Colon (tissue), 2 donors: ENCODE measurements at regions not wholly inside any gene's neighbourhood (a gene's known extent, or its start where the extent isn't known, plus 50 kb on each side); places are given as distances from the start of the nearest gene placed in this dataset.

ENCODE experiments used
- FAIRE-seq: peaks from 2 replicates; lab custom pipeline; 2012; peaks lifted over from hg19 to GRCh38; lab: Jason Lieb, UNC
- donor health status: control.
- donor health status: control.

DNA sequence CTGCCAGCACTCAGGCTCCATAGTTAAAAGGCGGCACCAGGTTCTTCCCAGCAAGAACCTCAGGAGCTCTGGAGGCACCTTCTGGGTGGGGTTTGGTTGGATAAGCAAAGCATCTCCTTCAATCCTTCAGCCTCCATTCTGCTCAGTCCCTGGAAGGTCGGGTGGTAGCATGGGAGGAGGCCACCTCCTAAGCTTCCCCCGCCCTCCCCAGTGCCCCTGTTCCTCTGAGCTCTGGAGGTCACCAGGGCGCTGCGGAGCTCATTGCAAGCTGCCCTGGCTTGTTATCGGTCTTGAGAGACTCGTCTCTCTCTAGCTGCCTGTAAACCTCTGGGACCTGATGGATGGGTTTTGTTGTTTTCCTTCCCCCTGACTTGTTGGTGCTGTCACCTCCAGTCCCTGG lies 124.8 kb downstream of the RPLP1 start:
- FAIRE-seq, result no peak

DNA sequence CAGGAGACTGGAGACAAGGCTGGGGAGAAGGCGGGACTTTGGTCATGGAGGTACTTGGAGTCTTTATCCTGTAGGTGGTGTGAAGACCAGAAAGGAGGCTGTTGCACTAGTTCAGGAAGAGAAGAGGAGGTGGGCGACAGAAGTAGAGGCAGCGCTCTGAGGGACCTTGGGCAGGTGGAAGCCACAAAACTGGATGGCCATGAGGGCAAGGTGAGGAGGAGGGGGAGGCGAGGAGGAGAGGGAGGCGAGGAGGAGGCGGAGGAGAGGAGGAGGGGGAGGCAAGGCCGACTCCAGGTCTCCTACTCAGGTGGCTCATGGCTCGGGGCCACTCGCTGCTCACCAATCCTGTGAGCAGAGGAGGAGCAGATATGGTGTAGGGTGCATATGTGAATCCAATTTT lies 125.6 kb downstream of the RPLP1 start:
- FAIRE-seq, result no peak

DNA sequence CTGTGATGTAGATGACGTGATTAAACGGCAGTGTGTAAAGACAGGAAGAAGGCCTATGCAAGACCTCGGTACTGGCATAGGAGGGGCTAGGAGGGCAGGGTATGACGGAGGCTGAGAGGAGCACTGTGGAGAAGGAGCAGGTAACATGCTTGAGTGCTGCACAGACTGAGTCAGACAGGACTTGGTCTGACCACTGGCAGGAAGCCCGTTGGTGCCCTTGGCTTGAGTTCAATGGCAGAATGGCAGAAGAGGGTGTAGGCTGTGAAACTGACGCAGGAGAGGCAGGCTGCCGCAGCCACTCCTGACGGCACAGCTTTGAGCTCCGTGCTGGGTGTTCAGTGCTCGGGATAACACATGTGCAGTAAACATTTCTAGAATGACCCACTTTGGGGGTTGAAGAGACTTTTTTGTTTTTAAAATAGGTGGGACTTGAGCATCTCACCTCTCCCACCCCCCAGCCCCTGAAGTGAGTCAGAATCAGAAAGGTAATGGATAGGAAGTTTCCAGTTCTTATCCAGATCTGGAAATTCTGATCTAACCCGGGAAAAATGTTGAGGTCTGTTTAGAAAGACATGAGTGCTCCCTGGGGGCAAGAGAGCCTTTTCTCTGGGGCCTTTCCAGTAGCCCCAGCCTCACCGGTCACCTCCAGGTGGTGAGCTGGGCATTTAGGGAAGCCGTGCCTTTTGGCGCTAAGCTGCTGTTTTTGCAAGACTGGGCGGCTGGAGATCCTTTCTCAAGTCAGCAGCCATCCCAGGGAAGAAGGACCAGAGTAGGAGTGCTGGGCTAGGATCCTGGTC lies 126.4 kb downstream of the RPLP1 start:
- FAIRE-seq, result no peak

DNA sequence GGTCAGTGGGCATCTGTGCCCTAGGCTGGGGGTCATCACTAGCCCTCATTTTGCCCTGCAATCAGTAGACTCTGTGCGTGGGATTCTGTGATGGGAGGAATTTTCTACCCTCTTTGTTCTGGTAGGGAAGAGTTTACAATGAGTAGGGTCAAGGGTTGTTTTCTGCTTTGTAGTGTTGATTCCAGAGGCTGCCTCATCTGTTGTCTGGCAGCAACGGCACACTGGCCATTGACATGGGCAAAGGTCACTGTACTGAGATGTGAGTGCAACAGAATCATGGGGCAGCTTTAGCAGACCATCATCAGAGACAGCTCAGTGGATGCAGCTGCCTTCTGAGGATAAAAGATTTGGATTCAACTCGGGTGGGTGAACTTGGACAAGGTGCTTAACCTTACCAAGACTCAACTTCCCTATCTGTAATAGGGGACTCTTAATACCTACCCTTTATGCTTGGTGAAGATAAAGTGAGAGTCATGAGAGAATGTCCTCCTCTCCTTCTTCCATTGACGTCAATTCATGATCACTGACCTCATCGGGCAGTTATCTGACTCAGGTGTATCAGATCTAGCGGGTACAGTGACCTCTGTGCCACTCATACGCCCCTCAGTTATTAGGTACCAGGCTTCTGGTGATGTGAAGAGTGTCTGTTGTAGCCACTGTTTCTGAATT lies 127.5 kb downstream of the RPLP1 start:
- FAIRE-seq, result no peak

DNA sequence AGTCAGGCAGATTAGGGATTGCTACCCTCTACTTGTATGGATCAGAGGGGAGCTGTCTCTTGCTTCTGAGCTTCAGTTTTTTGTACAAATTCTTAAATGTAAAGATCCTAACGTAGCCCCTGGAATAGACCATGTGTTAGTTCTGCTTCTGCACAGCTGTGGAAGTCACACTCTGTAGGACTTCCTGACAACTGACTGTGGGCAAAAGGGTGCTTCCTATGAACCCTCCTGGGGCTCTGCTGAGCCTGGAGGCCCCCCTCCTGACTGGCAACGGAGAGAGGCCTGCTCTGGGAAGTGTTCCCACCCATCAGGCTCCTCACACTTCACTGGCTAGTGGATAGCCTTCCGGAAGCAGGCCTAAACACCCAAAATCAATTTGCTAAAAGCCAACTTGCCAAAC lies 131.0 kb downstream of the RPLP1 start:
- FAIRE-seq, result no peak

DNA sequence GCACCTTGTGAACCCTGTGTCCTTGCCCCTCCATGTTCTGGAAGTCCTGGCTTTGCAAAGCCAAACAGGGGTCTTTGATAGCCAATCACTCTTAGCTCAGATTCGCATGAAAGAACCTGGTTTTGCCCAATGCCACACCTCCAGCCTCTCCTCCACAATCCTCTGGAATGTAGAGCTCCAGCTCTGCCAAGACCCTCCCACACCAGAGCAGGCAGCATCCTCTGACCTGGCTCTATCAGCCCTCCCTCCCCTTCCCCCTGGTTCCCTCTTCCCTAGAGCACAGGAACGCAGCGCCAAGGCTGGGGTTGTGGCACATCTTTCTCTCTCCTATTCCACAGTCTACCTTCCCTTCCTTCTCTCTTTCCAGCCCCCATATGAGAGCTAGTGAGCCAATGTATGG lies 133.3 kb downstream of the RPLP1 start:
- FAIRE-seq, result no peak

DNA sequence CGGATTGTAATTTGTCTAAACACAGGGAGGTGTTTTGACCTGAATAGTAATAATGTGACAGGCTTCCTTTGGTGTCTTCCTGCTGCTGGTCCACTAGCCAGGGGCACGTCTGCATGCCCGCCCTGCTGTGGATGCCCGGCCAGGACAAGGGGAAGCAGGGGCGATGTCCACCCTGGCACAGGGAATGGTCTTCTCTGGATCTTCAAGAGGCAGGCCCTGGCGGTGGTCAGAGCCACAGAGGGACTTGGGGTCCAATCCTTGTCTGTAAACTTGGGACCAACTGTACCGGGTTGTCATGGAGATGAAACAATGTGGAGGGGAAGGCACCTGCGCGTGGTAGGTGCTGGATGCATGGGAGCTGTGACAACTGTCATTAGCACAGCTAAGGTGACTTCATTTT lies 134.1 kb downstream of the RPLP1 start:
- FAIRE-seq, result no peak

DNA sequence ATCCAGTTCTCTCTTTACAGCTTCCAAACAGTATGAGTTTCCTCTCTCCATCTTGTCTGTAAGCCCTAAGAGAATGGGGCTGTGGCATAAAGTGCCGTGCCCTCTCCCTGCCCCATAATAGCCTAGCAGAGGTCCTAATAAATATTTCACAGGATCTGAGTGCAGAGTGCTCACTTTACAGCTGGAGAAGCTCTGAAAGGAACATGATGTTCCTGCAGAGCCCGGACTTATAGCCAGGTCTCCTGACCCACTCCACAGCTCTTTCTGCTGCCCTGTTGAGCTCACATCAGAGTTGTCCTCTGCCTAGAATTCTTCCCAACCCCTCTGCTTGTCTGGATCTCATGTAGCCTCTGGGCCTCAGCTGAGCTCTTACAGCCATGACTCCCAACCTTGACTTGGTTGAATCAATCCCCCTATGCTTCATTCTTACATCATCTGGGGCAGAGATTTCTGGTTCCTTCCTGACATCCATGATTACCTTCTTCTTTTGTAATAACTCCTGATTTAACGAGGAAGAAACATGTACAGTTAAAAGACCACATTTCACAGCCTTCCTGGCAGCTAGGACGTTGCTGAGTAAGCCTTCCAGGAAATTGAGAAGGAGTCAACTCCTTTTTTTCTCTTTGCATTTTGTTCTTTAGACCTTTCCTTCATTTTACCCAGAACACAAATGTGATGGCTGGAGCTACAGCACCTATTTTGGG lies 135.3 kb downstream of the RPLP1 start:
- no peak for FAIRE-seq

DNA sequence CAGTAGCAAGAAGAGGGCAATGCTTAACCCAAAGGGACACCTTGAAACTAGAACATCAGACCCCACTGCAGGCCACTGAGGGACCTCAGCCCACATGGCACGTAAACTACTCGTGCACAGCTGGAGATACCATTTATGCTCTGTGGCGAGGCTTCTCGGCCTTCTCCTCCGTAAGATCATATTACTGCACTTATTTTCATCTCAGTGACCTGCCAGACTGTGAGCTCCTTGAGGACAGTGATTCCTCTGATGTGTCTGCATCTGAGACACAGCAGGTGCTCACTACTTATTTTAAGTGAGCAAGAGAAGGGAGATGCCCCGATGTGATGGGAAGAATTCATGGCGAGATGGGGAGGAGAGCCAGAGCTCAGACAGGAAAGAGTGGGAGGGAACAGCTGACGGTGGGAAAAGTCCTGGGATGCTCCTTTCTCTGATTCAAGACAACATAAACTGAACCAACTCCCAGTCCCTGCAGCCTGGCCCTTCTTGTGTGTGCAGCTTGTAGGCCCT lies 137.6 kb downstream of the RPLP1 start:
- FAIRE-seq, result no peak

DNA sequence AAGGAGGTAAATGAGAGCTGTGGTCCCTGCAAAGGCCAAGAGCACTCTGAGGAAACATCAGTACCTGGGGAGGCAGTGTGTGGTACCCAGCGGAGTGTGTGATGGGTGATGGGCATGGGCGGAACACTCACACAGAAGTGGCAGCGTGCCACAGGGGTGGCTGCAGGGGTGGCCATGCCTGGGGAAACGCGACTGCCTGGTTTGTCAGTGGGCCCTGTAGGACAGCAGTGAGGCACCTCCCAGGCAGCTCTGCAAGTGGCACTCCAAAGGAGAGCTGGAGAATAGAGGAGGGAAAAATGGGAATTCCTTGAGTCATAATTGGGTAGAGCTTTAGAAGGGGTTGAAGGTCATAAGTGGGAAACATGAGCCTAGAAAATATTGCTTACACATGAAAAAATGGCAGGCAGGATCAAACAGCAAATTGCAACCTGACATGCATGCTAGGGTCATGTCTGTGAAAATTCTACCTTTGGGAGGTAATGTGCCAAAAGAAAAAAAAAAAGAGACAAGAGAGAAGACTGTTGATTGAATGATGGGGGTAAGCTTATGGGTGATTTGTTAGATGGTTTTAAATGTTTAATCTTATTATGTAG lies 138.4 kb downstream of the RPLP1 start:
- no peak for FAIRE-seq

DNA sequence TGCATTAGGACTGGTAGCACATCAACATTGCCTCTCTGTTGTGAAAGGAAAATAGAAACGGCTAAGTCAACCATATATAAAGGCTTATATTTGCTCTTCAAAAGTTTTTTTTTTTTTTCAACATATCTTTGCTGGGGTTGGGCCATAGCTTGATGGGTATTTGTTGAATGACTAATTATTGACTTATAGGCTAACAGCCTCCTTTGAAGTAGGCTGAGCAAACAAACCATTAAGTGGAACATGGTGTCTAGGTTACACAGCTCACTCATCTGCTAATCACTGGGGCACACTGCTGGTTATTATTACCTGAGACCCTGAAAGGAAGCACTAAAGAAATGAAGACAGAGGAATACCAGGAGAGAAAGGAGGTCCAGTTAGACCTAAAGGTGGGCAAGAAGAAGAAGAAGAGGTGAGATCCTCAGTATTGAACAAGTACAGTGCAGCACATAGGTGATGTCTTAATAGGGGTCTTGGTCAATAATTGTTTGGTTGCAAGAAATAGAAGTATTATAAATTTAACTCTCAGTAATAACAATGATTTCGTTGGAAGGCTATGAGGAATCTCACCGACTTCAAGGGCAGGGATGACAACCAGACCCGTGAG lies 139.4 kb downstream of the RPLP1 start:
- FAIRE-seq, result no peak

DNA sequence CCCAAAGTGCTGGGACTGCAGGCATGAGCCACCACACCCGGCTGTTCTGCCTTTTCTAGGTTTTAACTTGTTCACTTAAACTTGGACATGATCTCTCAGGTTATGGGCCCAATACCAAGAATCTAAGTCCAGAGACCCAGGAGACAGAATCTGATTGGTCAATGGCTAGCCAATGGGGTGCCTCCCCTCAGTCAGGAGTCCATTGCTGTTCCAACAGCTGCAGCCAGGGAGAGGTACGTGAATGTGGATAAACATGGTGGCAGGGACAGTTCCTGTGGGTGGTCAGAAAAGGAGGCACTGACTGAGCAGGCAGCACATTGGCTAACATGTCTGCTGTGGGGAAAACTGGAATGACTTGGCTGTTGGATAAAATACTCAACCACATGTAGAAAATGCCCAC lies 140.3 kb downstream of the RPLP1 start:
- no peak for FAIRE-seq

DNA sequence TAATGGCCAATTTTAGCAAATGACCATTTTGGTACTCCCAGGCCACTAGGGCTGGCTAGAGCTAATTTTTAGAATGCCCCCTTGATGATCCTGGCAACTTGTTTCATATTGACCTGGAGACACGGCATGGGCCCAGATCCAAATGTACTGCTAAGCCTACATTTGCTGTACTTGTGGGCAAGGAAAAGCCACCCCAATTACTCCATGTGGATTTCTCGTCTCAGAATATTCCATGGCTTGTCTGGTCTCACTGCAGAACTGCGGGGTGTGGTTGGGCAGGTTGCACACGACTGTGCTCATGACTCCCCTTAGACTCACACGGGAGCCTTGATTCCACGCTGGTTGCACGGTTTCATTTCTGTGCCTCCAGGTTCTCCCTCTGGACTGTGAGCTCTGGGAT lies 140.9 kb downstream of the RPLP1 start:
- FAIRE-seq, result no peak

DNA sequence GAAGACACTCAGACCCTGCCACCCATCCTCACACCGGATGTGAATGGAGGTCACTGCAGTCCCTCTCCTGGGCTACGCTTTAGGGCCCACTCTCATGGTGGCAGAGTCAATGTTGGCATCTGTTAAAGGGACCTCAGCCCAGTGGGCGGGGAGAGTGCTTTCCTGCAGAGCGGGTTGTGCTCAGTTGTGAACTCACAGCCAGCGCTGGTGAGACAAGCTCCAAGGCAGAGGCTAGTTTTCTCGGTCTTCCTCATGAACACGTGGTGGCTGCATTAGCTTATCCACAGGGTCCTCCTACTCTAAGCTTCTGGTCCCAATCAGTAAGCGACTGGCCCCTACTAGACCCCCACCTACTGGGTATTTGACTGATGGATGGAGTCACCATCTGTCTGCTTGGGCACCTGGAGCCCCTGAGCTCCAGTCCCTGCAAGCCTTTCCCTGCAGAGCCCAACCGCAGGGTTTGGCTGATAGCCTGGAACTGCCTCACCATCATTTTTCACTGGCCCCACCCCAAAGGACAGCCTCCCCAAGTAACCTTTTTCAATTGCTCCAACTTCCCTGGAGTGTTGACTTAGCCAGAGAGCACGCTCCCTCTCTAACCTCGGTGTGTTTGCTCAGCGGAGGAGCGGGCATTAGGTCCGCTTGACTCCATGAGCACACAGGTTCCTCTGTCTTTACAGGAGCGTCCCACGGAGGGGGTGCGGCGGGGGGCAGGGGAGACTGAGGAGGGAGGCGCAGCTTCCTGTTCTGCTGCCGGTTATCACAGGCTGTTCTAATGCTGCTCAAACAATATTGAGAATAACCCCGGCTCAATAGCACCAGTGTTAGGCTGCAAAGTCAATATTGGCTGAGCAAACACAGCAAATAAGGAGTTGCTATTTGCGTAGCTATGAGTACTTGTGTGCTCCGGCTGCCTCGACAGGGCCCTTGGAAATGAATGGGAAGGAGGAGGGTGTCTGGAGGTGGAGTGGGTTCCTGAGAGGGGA lies 141.7 kb downstream of the RPLP1 start:
- FAIRE-seq, result no peak

DNA sequence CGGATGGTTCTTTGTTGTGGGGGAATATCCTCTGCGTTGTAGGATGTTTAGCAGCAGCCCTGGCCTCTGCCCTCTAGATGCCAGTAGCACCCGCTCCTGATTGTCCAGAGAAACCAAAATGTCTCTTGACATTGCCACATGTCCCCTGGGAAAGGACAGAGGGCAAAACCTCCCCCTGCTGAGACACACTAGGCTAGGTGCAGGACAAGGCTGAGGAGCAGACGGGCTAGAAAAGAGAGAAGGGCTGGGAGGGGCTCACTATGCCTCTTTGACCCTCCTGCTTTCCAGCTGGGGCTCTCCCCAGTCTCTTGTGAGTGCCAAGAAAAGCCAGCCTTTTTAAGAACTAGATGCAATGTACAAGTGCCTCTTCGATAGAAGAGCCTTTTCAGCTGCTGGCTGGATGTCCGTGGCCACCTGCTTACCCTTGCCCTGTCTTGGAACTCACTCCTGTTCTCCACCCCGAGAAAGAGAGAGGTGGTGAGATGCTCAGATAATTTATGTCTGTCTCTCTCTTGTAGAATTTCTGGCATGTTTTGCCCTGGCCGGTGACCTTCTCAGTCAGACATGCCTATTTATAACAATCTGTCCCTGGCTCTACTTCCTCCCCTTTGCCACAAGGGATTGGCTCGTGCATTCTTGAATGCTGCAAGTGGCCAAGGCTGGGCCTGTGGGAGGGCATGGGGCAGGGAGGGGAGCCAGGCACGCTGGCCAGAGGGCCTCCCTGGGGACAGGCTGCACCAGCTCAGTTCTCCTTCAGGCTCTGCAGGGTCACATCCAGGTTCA lies 142.6 kb downstream of the RPLP1 start:
- no peak for FAIRE-seq

DNA sequence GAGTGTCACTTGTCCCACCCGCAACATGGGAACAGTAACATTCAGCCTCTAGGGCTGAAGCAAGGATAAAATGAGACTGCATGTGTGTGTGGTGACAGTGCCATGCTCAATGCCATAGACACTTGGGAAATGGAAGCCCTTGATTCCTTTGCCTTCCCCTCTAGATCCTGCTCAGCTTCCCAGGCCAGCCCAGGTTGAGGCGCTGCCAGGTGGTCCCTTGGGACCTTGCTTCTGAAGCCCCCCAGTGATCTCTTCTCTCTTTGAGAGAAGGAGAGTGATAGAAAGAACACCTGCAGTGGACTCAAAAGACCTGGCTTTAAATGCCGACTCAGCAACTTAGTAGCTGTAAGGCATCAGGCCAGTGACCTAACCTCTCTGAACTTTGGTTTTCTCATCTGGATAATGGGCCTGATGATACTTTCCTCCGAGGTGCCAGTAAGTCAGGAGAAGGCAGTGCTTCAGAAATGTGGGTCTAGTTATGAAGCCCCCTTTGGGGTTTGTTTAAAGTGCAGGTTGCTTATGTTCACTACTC lies 144.5 kb downstream of the RPLP1 start:
- FAIRE-seq, result no peak

DNA sequence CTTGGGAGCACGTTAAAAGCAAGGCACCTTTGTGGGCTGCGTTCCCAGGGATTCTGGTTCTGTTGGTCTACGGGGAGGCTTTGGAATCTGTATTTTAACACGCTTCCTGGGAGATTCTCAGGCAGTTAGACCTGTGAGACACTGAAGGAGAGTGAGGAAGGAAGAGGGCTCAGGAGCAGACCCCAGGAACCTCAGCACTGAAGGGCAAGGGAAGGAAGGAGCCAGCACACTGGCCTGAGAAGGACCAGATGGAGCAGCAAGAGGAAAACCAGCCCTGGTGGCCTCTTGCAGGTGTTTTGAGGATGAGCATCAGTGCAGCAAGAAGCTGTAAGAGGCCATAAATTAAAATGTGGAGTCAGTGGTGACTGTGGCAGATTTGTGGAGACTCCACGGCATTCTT lies 146.7 kb downstream of the RPLP1 start:
- no peak for FAIRE-seq

DNA sequence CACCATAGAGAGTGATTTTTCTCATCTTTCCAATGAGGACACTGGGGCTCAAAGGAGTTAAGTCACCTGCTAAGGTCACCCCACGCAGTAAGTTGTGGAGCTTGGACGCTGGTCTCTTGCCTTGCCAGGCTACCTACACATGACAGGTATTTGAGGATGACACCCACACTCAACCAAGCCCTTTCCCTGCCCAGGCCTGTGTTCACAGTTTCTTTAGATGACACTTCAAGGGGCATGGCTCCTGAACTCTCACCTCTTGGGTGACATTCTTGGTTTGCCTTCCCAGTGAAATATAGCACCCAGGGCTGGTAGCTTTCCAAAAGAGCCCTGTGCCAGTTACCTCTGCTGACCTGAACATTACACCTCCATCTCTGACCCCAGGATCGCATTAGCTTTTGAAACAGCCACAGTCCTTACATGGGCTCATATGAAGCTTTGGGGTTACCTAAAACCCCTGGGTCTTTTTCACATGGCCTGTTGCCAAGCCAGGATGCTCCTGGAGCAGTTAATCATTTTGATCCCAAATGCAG lies 148.0 kb downstream of the RPLP1 start:
- FAIRE-seq, result no peak

DNA sequence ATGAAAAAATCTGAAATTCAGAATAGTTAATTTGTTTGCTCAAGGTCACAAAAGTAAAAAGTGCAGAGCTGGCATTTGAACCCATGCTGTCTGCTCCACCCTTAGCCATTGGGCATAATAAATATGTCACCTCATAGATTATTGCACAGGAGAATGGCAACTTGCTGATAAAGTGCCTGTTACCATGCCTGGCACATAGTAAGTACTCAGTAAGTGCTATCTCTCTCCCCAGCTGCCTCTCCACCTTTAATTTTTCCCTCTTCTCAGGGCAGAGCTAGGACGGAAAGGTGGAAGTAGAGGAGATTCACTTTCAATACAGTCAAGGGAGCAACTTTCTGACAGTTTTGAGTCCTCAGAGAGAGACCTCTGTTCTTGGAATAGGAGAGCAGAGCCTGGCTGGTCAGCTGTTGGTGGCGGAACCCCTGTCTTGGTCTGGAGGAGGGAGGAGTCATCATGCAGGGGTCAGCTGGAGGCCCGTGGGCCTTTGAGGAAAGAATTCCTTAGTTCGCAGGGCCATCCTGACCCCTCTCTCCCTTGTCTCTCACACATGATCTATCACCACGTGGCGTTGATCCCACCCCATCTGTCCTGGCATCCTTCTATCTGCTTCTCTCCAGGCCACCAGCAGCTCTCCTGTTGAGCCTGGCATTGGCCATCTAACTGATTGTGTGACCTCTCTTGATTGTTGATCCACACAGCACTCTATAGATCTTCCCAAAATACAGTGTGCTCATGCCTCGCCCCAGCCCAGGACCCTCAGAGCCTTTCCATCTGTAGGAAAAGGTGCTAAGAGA lies 149.3 kb downstream of the RPLP1 start:
- FAIRE-seq, result no peak
